Suprapubic skin (tissue), 4 donors: ENCODE measurements at regions not wholly inside any gene's neighbourhood (a gene's known extent, or its start where the extent isn't known, plus 50 kb on each side); places are given as distances from the start of the nearest gene placed in this dataset.

Experiments used
- POLR2A ChIP-seq, 2 donors: fragments of 450-650 bp; IDR thresholded peaks; one replicate each; pipeline ENCODE4 v1.6.1; 2017; ENCODE audit warnings: antibody characterized with exemption in 2 of 2, mild to moderate bottlenecking in 2 of 2, moderate library complexity in 2 of 2
- POLR2AphosphoS5 ChIP-seq, 3 donors: sonication (generic); formaldehyde crosslinking; IDR thresholded peaks; one replicate each; pipeline ENCODE4 v1.6.1; 2017; ENCODE audit warnings: antibody characterized with exemption in 3 of 3
- TF ChIP-seq, protein P1 (sequence below), 2 donors: fragments of 200-600 bp in 1 of 2; fragments of 450-650 bp in 1 of 2; sonication (generic) in 1 of 2; IDR thresholded peaks; one replicate each; pipeline ENCODE4 v1.5.1; 2016 to 2019; ENCODE audit warnings: antibody characterized with exemption in 2 of 2, mild to moderate bottlenecking in 1 of 2, moderate library complexity in 1 of 2

DNA sequence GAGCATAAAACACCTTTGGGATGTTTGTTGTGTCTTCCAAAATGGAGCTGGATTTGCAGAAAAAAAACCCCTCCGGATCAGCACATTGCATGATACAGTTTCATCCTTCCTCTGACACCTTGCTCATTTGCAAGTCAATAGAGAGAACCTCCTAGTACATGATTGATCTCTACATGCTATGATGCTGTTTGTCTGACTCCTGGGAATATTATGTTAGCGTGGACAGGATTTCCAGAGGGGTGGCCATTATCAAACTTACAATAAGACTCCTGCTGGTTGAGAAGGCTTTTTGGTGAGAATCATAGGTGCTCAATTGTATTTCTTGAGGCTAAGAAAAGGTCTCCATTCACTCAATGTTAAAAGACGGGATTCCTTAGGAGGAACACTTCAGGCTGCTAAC is 75.9 kb upstream of the SCEL start:
- TF ChIP-seq, protein P1, sequence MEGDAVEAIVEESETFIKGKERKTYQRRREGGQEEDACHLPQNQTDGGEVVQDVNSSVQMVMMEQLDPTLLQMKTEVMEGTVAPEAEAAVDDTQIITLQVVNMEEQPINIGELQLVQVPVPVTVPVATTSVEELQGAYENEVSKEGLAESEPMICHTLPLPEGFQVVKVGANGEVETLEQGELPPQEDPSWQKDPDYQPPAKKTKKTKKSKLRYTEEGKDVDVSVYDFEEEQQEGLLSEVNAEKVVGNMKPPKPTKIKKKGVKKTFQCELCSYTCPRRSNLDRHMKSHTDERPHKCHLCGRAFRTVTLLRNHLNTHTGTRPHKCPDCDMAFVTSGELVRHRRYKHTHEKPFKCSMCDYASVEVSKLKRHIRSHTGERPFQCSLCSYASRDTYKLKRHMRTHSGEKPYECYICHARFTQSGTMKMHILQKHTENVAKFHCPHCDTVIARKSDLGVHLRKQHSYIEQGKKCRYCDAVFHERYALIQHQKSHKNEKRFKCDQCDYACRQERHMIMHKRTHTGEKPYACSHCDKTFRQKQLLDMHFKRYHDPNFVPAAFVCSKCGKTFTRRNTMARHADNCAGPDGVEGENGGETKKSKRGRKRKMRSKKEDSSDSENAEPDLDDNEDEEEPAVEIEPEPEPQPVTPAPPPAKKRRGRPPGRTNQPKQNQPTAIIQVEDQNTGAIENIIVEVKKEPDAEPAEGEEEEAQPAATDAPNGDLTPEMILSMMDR (IDR thresholded peaks at IDR 0.05): no peak
- TF ChIP-seq POLR2A (IDR thresholded peaks at IDR 0.05): no peak
- no peak for TF ChIP-seq POLR2AphosphoS5 (IDR thresholded peaks at IDR 0.05)
